IPS-15b (cell line): ENCODE measurements at regions not wholly inside any gene's neighbourhood (a gene's known extent, or its start where the extent isn't known, plus 50 kb on each side); places are given as distances from the start of the nearest gene placed in this dataset.

Experiments
- H3K27me3 ChIP-seq: one replicate; pipeline ENCODE4 v1.6.1; 2013; ENCODE audit warnings: low read length; ENCODE audit not compliant: control insufficient read depth, insufficient read depth
- H3K36me3 ChIP-seq: one replicate; pipeline ENCODE4 v1.6.1; 2013; ENCODE audit warnings: low read length; ENCODE audit not compliant: control insufficient read depth, insufficient read depth
- H3K4me1 ChIP-seq: one replicate; pipeline ENCODE4 v1.6.1; 2013; ENCODE audit warnings: mild to moderate bottlenecking, low read length; ENCODE audit not compliant: control insufficient read depth, insufficient read depth
- H3K4me3 ChIP-seq: one replicate; pipeline ENCODE4 v1.5.1; 2013; ENCODE audit warnings: low read depth, low read length
- H3K9ac ChIP-seq: one replicate; pipeline ENCODE4 v1.6.1; 2013; ENCODE audit warnings: low read depth, mild to moderate bottlenecking, low read length
- H3K9me3 ChIP-seq: one replicate; pipeline ENCODE4 v1.6.1; 2013; ENCODE audit warnings: mild to moderate bottlenecking, low read length; ENCODE audit not compliant: control insufficient read depth, insufficient read depth

DNA sequence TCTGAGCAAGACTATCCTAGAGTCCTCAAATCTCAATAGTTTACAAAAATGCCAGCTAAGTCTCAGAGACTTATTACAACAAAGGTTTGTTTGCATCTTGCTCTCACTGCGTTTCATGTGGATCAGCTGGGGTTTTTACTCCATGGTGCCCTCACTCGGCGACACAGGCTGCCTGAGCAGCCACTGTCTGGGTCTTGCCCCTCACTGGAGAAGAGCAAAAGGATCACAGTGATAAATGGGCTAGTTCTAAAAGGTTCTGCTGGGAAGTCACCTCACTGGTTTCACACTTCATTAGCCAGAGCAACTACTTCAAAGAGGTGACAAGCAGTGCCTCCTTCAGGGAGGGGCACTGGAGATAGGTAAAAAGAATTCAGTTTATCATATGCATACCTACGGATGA, 392.0 kb downstream of the RPL10L start:
- H3K36me3 ChIP-seq, result no peaks in the 10 kb centered on the region
- H3K4me1 ChIP-seq, result no peaks in the 10 kb centered on the region
- no peak overlapping the region for H3K9ac ChIP-seq
- H3K27me3 ChIP-seq, result no peaks in the 10 kb centered on the region
- no peak overlapping the region for H3K4me3 ChIP-seq
- H3K9me3 ChIP-seq, result no peaks in the 10 kb centered on the region

DNA sequence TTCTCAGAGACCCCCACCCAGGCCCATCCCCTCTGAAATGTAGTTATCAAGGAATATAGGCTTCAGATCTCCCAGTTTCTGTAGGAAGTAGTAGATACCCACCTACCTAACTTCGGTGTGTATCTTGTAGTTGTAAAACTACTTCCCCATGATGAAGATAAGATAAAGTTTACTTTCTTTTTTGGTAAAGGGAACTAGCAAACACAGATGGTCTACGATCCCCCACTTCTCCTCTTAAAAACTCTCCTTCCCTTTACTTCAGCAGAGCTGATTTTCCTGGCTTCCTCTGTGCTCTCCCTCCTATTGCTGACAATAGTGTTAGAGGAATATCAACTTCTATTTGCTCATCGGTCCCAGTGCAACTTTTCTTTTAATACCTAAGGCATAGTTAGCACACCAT, 395.2 kb downstream of the RPL10L start:
- H3K9me3 ChIP-seq, result no peaks in the 10 kb centered on the region
- no peaks in the 10 kb centered on the region for H3K4me1 ChIP-seq
- H3K36me3 ChIP-seq, result no peaks in the 10 kb centered on the region
- H3K4me3 ChIP-seq, result no peak overlapping the region
- no peak overlapping the region for H3K9ac ChIP-seq
- no peaks in the 10 kb centered on the region for H3K27me3 ChIP-seq

DNA sequence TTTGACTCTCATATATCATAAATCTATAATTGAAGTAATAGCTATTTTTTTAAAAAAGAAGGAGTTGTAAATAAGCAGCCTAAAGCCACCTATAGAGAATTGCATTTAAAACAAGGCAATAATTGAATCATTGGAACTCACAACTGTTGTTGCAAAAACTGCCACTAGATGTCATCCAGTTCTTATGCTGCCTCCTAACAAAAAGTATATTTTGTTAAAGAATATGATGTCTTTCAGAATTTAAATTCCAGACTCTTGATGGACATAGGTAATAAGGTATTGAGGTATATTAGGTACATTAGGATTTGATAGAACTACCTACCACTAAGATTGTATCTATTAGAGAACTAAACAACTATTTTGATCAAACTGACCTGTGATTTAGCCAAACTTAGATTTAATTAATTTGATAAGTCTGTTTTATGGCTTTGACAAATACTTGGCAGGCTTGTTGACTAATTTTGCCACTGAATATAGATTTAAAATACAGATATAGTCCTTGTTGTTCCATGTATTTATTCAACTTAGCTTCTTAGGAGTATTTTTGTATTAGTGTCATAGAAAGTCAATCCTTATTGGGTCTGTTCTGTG, 401.4 kb downstream of the RPL10L start:
- Histone ChIP-seq H3K4me1 (no peaks in the 10 kb centered on the region), H3K9ac (no peak overlapping the region), H3K27me3 (no peaks in the 10 kb centered on the region), H3K4me3 (no peak overlapping the region), H3K36me3 (no peaks in the 10 kb centered on the region), H3K9me3 (no peaks in the 10 kb centered on the region)

DNA sequence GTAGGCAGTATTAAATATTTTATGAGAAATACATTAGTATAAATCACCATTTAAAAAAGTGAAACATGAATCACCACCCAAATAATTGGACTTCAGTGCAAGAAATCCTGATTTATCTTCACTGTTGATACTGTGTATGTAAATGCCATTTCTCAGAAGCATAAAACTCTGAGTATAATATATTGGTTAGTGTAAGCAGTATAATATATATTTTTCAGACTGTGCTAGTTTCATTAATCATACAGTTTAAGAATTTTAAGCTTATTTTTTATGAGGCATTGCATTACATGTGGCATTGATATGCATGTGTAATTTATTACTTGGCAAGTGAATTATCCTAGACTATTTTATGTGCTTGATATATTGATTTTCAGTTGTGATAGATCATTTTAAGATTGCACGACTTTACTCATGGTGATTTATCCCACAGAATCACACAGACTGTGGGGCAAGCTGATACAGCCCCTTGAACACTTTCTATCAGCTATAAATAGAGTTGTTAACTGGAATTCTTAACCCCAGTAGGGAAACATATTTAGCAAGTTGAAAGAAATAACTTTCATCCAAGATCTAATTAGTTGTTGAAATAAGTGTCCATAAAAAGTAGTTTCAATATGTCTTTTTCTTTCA, 403.5 kb downstream of the RPL10L start:
- Histone ChIP-seq H3K27me3 (no peaks in the 10 kb centered on the region), H3K9me3 (no peaks in the 10 kb centered on the region)

DNA sequence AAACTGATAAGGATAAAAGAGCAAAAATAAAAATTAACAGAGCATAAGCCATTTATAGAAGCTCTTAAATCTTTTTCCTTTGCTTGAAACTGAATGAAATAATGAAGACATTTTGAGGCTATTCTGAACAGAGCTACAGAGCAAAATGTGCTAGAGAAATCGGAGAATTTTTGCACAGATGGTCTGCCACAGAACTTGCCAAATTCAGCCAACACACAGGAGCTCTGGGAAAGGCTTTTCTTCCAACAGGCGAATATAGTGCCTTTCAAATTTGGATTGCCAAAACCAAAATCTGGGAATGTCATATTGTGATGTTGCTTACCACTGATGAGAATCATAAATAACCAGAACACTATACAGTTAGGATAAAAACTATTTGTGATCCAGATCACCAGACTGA, 406.3 kb downstream of the RPL10L start:
- Histone ChIP-seq H3K9ac (no peak overlapping the region), H3K9me3 (no peaks in the 10 kb centered on the region), H3K4me3 (no peak overlapping the region), H3K27me3 (no peaks in the 10 kb centered on the region), H3K36me3 (no peaks in the 10 kb centered on the region), H3K4me1 (no peaks in the 10 kb centered on the region)

More for the DNA sequence above, 403.5 kb downstream of the RPL10L start:
- H3K9ac ChIP-seq, result no peak overlapping the region
- H3K4me1 ChIP-seq, result no peaks in the 10 kb centered on the region
- H3K4me3 ChIP-seq, result no peak overlapping the region
- H3K36me3 ChIP-seq, result no peaks in the 10 kb centered on the region

DNA sequence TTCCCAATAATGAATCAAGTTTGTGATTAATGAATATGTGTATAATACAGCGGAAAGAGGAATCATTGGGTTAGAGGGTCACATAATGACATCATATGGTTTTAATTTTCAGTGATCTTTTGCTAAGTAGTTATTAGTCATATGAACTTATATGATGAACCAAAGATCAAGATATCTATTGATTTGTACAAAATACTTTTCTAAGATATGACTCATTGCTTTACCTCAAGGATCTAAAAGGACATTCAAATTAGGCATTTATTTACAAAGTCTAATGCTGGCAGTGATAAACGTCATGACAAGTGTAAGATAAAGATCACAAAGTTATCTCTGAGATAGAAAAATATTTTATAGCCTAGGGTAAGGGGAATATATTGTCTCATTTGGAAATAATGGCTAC, 417.8 kb downstream of the RPL10L start:
- Histone ChIP-seq H3K4me1 (no peaks in the 10 kb centered on the region), H3K9me3 (no peaks in the 10 kb centered on the region), H3K4me3 (no peak overlapping the region), H3K27me3 (no peaks in the 10 kb centered on the region), H3K9ac (no peak overlapping the region), H3K36me3 (no peaks in the 10 kb centered on the region)

DNA sequence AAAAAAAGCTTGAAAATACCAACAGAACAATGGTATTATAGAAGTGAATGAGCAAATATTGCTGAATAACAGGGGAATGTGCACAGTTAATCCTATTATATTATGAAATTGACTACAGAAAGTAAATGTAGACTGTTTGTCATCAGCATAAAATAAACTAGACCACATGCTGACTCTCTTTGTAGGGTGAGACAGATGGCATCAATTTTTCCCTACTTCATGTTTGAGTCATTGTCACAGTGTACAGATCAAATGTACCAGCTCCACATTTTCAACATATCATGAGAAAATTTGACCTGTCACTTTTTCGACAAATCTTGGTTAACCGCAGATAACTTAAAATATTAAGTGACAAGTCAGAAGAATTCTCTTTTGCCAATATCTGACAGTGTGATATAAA, 421.0 kb downstream of the RPL10L start:
- Histone ChIP-seq H3K27me3 (no peaks in the 10 kb centered on the region), H3K9me3 (no peaks in the 10 kb centered on the region), H3K4me1 (no peaks in the 10 kb centered on the region), H3K36me3 (no peaks in the 10 kb centered on the region), H3K9ac (no peak overlapping the region), H3K4me3 (no peak overlapping the region)

DNA sequence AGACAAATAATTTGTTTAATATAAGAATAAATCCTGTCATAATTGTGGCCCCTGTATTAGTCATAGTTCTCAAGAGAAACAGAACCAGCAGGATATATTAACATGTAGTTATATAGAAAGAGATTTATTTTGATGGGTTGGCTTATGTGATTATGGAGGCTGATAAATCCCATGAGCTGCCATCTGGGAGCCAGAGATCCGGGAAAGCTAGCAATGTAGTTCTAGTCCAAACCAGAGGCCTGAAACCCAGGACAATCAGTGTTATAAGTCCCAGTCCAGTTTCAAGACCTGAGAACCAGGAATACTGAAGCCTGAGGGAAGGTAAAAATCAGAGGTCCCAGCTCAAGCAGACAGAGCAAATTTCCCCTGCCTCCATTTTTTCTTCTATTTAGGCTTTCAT, 435.8 kb downstream of the RPL10L start:
- Histone ChIP-seq H3K9me3 (no peaks in the 10 kb centered on the region), H3K4me3 (no peak overlapping the region), H3K36me3 (no peaks in the 10 kb centered on the region), H3K4me1 (no peaks in the 10 kb centered on the region), H3K9ac (no peak overlapping the region), H3K27me3 (no peaks in the 10 kb centered on the region)

DNA sequence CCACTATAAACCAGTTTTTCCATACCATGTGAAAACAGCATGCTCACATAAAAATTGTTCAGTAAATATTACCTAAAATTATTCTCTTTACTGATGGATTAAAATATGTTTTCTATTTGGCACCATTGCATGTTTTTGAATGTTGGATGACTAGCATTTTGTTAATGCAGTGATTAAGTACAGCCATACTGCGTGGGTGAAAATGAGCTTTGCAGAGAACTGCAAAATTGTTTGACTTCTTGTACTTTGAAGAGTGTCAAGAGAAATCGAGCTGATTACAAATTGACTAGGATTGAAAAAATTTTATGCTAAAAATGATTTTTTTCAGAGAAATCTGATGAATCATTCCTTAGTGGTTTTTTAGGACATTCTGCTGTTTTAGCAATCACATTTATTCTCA, 452.9 kb downstream of the RPL10L start:
- Histone ChIP-seq H3K4me3 (no peak overlapping the region), H3K9ac (no peak overlapping the region), H3K27me3 (no peaks in the 10 kb centered on the region), H3K36me3 (no peaks in the 10 kb centered on the region), H3K9me3 (no peaks in the 10 kb centered on the region), H3K4me1 (no peaks in the 10 kb centered on the region)

DNA sequence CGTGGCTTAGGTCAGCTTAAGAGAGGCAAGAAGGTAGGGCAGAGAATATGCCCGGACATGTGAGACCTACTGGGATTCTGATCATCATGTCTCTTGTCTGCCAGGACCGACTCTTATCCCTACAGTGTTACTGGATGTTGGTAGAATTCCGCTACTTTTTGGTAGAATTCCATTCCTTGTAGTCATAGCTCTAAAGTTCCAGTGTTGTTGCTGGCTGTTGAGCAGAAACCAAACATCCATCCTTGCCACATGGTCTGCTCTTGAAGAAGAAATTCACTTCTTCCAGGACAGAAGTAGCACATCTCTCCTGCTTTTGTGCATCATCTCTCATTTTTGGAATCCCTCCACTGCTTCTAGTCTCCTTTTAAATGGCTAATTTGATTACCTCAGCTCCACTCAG, 453.7 kb downstream of the RPL10L start:
- Histone ChIP-seq H3K36me3 (no peaks in the 10 kb centered on the region), H3K4me3 (no peak overlapping the region), H3K27me3 (no peaks in the 10 kb centered on the region), H3K9ac (no peak overlapping the region), H3K9me3 (no peaks in the 10 kb centered on the region), H3K4me1 (no peaks in the 10 kb centered on the region)
